ENCODE measurements at regions not wholly inside any gene's neighbourhood (a gene's known extent, or its start where the extent isn't known, plus 50 kb on each side); places are given as distances from the start of the nearest gene placed in this dataset.

- TF ChIP-seq EZH2 (IDR thresholded peaks at IDR 0.05; ENCODE audit: borderline replicate concordance, low read length) (no peak), CTCF (IDR thresholded peaks at IDR 0.05; ENCODE audit: low read length) (no peak)
- no peak overlapping the region for H3K27ac ChIP-seq (ENCODE audit: low read depth, low read length, poor library complexity, severe bottlenecking)
Measured at GRCh38 chr1:193658081-193658480, 471.7 kb upstream of the B3GALT2 start.

GRCh38 chr1:193657552-193657951 lies 471.1 kb upstream of the B3GALT2 start:
- Histone ChIP-seq H3K4me3 (ENCODE audit: low read depth, low read length, poor library complexity, severe bottlenecking) (no peak overlapping the region), H3K4me1 (ENCODE audit: insufficient read depth, low read length, severe bottlenecking) (no peaks in the 10 kb centered on the region), H3K79me2 (ENCODE audit: insufficient read depth, low read length) (no peaks in the 10 kb centered on the region), H3K4me2 (ENCODE audit: low read length) (no peak overlapping the region), H4K20me1 (ENCODE audit: insufficient read depth, low read length) (no peaks in the 10 kb centered on the region), H3K27me3 (ENCODE audit: insufficient read depth, low read length) (no peaks in the 10 kb centered on the region), H3K27ac (ENCODE audit: low read depth, low read length, poor library complexity, severe bottlenecking) (no peak overlapping the region), H3K9me3 (ENCODE audit: low read length) (peaks cover 9% of the 10 kb centered on the region; the same call in 1 of the 2 replicates), H3F3A (ENCODE audit: insufficient read depth, low read length) (no peaks in the 10 kb centered on the region), H3K9ac (ENCODE audit: low read length) (no peak overlapping the region), H3K9me2 (ENCODE audit: low read depth, low read length) (no peaks in the 10 kb centered on the region), H2AFZ (ENCODE audit: low read length) (no peak overlapping the region), H3K36me3 (ENCODE audit: insufficient read depth, low read length) (no peaks in the 10 kb centered on the region)
- TF ChIP-seq EZH2 (IDR thresholded peaks at IDR 0.05; ENCODE audit: borderline replicate concordance, low read length) (no peak), CTCF (IDR thresholded peaks at IDR 0.05; ENCODE audit: low read length) (no peak)

More at GRCh38 chr1:193658081-193658480, 471.7 kb upstream of the B3GALT2 start:
- Histone ChIP-seq H3K9me3 (ENCODE audit: low read length) (peaks cover 9% of the 10 kb centered on the region; the same call in 1 of the 2 replicates), H3F3A (ENCODE audit: insufficient read depth, low read length) (no peaks in the 10 kb centered on the region), H3K4me3 (ENCODE audit: low read depth, low read length, poor library complexity, severe bottlenecking) (no peak overlapping the region), H3K36me3 (ENCODE audit: insufficient read depth, low read length) (no peaks in the 10 kb centered on the region), H3K79me2 (ENCODE audit: insufficient read depth, low read length) (no peaks in the 10 kb centered on the region), H3K27me3 (ENCODE audit: insufficient read depth, low read length) (no peaks in the 10 kb centered on the region), H3K9ac (ENCODE audit: low read length) (no peak overlapping the region), H3K4me2 (ENCODE audit: low read length) (no peak overlapping the region), H3K4me1 (ENCODE audit: insufficient read depth, low read length, severe bottlenecking) (no peaks in the 10 kb centered on the region), H2AFZ (ENCODE audit: low read length) (no peak overlapping the region), H4K20me1 (ENCODE audit: insufficient read depth, low read length) (no peaks in the 10 kb centered on the region), H3K9me2 (ENCODE audit: low read depth, low read length) (no peaks in the 10 kb centered on the region)

- Histone ChIP-seq H3K4me3 (ENCODE audit: low read depth, low read length, poor library complexity, severe bottlenecking) (no peak overlapping the region), H3F3A (ENCODE audit: insufficient read depth, low read length) (no peaks in the 10 kb centered on the region), H3K79me2 (ENCODE audit: insufficient read depth, low read length) (no peaks in the 10 kb centered on the region), H3K36me3 (ENCODE audit: insufficient read depth, low read length) (no peaks in the 10 kb centered on the region), H3K4me2 (ENCODE audit: low read length) (no peak overlapping the region), H3K27ac (ENCODE audit: low read depth, low read length, poor library complexity, severe bottlenecking) (no peak overlapping the region), H3K9me2 (ENCODE audit: low read depth, low read length) (no peaks in the 10 kb centered on the region), H3K9ac (ENCODE audit: low read length) (no peak overlapping the region), H4K20me1 (ENCODE audit: insufficient read depth, low read length) (no peaks in the 10 kb centered on the region), H3K9me3 (ENCODE audit: low read length) (peaks cover 9% of the 10 kb centered on the region; the same call in 1 of the 2 replicates), H3K27me3 (ENCODE audit: insufficient read depth, low read length) (no peaks in the 10 kb centered on the region), H2AFZ (ENCODE audit: low read length) (no peak overlapping the region), H3K4me1 (ENCODE audit: insufficient read depth, low read length, severe bottlenecking) (no peaks in the 10 kb centered on the region)
- TF ChIP-seq CTCF (IDR thresholded peaks at IDR 0.05; ENCODE audit: low read length) (no peak), EZH2 (IDR thresholded peaks at IDR 0.05; ENCODE audit: borderline replicate concordance, low read length) (no peak)
Measured at GRCh38 chr1:193656841-193657240, 470.4 kb upstream of the B3GALT2 start.
